Activated gamma-delta T cell treated with anti-CD3 and anti-CD28 coated beads, Interleukin-2, amount 50 U/mL, for 16 hours (primary cell): ENCODE measurements at regions not wholly inside any gene's neighbourhood (a gene's known extent, or its start where the extent isn't known, plus 50 kb on each side); places are given as distances from the start of the nearest gene placed in this dataset.
"Not testable (repeated sequence)": the region's sequence is repeated elsewhere in the genome, so short reads cannot be mapped to it uniquely, and the experiment has no call there.

Experiments used
- DNase-seq: peaks from one replicate; pipeline ENCODE4 v3.0.0-alpha.2; 2020; ENCODE audit warnings: low read depth

- DNase-seq, result no peak
These were observed 331.3 kb upstream of the RBMS3 start for GRCh38 chr3:28949580-28949979.

- DNase-seq, result no peak
These were observed 330.3 kb upstream of the RBMS3 start for GRCh38 chr3:28950614-28951013.

- DNase-seq, result no peak
These were observed 328.9 kb upstream of the RBMS3 start for GRCh38 chr3:28951772-28952556.

GRCh38 chr3:28958656-28959055, 322.2 kb upstream of the RBMS3 start:
- no peak for DNase-seq

- DNase-seq, result no peak
These were observed 309.7 kb upstream of the RBMS3 start for GRCh38 chr3:28971156-28971555.

GRCh38 chr3:28972921-28973320, 307.9 kb upstream of the RBMS3 start:
- DNase-seq, result no peak

GRCh38 chr3:28973609-28974008, 307.3 kb upstream of the RBMS3 start:
- DNase-seq, result no peak

- no peak for DNase-seq
These were observed 302.8 kb upstream of the RBMS3 start for GRCh38 chr3:28978092-28978491.

GRCh38 chr3:28980131-28980530, 300.7 kb upstream of the RBMS3 start:
- no peak for DNase-seq

- no peak for DNase-seq
These were observed 300.2 kb upstream of the RBMS3 start for GRCh38 chr3:28980631-28981030.

GRCh38 chr3:28982906-28983305, 298.0 kb upstream of the RBMS3 start:
- DNase-seq, result no peak

- DNase-seq, result no peak
These were observed 293.9 kb upstream of the RBMS3 start for GRCh38 chr3:28986922-28987321.

- DNase-seq, result no peak
These were observed 291.2 kb upstream of the RBMS3 start for GRCh38 chr3:28989646-28990089.

- DNase-seq, result no peak
These were observed 286.5 kb upstream of the RBMS3 start for GRCh38 chr3:28994161-28994905.

- no peak for DNase-seq
These were observed 275.8 kb upstream of the RBMS3 start for GRCh38 chr3:29004885-29005599.

GRCh38 chr3:29005862-29006261, 275.0 kb upstream of the RBMS3 start:
- no peak for DNase-seq

- DNase-seq, result no peak
These were observed 269.4 kb upstream of the RBMS3 start for GRCh38 chr3:29011441-29011840.

GRCh38 chr3:29011966-29012365, 268.9 kb upstream of the RBMS3 start:
- DNase-seq, result no peak

GRCh38 chr3:29022976-29023375, 257.9 kb upstream of the RBMS3 start:
- no peak for DNase-seq

- DNase-seq, result no peak
These were observed 254.6 kb upstream of the RBMS3 start for GRCh38 chr3:29026286-29026685.

GRCh38 chr3:29026959-29027358, 253.9 kb upstream of the RBMS3 start:
- no peak for DNase-seq

GRCh38 chr3:29031175-29031574, 249.7 kb upstream of the RBMS3 start:
- not testable (repeated sequence) for DNase-seq

- no peak for DNase-seq
These were observed 247.4 kb upstream of the RBMS3 start for GRCh38 chr3:29033511-29033910.
